GM21381 (cell line): ENCODE measurements at regions not wholly inside any gene's neighbourhood (a gene's known extent, or its start where the extent isn't known, plus 50 kb on each side); places are given as distances from the start of the nearest gene placed in this dataset.
"Not testable (repeated sequence)": the region's sequence is repeated elsewhere in the genome, so short reads cannot be mapped to it uniquely, and the experiment has no call there.

ENCODE experiments used
- ATAC-seq: cut with Tn5 transposase; IDR thresholded peaks from one replicate; pipeline ENCODE4 v1.9.1; 2021; ENCODE audit warnings: mild to moderate bottlenecking, moderate library complexity; ENCODE audit not compliant: unreplicated experiment

DNA sequence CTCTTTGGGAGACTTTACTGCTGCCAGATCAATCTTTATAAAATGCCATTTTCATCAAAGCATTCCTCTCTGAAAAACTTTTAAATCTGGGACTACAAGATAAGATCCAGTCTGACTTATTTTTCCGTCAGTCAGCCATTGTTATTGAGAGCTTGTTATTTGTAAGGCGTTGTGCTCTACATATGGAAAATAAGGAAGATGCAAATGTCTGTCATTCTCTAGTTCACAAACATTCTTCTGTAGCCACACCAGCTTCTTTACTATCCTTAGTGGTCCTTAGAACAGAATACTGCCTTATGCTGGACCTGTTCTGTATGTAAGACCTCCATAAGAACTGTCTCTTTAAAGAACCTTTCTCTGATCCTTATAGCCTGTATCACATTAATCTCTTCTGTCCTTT, 120.3 kb upstream of the NBPF19 start:
- not testable (repeated sequence) for ATAC-seq

DNA sequence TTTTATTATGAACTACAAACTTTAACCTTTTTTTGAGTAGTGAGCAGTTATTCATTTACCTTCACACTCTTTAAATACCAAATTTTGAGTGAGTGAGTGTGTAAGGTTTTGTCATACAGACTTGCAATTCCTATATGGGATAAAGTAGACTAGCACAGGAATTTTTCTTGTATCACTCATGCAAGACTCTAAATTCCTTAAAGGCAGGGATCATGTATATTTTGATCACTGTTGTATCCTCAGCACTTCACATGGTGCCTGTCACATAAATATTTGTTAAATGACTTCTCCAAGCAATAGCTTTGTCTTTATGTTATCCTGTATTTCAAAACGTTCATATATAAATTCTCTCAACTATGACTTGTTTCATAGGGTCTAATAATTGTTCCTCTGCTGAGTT, 119.1 kb upstream of the NBPF19 start:
- not testable (repeated sequence) for ATAC-seq

DNA sequence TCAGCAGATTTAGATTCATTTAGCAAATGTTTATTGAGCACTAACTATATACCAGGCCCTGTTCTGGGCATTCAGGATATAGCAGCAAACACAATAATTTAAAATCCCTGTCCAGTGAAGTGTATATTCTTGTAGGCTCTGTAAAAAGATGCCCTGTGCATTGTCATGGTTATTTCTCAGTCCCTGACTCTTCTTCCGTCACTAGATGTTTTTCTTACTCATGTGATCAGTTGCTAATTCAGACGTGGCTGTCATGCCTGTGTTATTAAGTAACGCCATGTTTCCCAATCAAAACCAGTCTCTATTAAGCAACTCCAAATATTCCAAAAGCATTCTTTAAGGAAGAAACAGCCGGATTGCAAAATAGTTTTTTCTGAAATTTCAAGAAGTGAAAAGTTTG, 118.7 kb upstream of the NBPF19 start:
- not testable (repeated sequence) for ATAC-seq

DNA sequence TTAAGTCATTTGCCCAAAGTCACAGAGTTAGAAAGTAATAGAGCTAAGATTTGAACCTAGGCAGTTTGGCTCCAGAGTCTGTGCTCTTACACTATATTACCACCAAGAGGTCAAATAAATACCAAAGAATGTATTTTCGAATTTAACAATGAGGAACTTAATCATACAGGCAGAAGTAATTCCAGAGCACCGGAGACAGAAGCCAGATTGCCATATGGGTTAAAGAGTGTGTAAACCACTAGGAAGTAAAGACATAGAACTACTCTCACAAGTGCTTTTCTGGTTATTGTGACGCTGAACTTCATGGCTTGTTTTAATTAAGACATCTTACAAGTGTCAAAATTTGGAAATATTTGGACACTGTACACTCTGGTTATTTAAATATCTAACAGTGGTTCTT, 114.5 kb upstream of the NBPF19 start:
- not testable (repeated sequence) for ATAC-seq

DNA sequence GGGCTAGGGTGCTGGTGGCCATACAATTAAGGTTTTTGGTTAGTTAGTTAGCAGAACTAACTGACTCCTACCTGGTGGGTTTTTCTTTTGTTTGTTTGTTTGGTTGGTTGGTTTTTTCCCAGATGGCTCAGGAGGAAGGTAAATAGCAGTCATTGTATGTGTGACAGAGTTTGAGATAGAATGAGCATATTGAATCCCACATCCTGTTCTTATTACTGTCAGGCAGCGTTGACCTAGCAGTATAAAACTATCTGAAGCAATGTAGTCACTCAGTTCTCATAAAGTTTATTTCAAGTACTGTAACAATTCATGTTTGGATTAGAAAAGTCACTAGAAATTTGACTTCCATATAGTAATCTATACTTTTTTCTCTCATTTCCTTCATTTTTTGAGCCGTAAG, 113.5 kb upstream of the NBPF19 start:
- not testable (repeated sequence) for ATAC-seq

DNA sequence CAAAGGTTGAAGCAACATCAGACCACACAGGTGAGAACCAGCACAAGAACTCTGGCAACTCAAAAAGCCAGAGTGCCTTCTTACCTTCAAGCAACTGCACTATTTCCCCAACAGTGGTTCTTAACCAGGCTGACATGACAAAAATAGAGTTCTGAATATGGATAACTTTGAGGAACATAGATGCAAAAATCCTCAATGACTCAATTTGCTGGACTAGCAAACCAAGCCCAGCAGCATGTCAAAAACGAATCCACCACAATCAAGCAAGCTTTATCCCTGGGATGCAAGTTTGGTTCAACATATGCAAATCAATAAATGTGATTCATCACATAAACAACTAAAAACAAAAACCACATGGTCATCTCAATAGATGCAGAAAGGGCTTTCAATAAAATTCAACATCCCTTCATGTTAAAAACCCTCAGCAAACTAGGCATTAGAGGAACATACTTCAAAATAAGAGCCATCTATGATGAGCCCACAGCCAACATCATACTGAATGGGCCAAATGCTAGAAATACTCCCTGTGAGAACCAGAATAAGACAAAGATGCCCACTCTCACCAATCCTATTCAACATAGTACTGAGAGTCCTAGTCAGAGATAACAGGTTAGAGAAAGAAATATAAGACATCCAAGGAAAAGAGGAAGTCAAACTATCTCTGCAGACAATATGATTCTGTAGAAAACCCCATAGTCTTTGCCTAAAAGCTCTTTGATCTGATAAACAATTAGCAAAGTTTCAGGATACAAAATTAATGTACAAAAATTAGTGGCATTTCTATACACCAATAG, 110.5 kb upstream of the NBPF19 start:
- ATAC-seq, result not testable (repeated sequence)

DNA sequence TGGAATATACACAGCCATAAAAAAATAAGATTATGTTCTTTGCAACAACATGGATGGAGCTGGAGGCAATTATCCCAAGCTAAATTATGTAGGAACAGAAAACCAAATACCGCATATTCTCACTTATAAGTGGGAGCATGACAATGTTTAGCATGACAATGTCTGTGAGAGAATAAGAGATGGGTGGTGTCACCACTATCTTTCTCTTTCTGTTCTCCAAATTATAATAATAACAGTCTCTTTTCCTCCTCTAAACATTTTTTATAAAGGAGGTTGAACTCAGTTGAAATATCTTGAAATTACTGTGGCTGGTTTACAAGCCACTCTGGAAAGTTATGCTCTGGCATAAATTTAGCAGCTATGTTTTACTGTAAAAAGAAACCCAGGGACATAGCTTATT, 108.4 kb upstream of the NBPF19 start:
- not testable (repeated sequence) for ATAC-seq

DNA sequence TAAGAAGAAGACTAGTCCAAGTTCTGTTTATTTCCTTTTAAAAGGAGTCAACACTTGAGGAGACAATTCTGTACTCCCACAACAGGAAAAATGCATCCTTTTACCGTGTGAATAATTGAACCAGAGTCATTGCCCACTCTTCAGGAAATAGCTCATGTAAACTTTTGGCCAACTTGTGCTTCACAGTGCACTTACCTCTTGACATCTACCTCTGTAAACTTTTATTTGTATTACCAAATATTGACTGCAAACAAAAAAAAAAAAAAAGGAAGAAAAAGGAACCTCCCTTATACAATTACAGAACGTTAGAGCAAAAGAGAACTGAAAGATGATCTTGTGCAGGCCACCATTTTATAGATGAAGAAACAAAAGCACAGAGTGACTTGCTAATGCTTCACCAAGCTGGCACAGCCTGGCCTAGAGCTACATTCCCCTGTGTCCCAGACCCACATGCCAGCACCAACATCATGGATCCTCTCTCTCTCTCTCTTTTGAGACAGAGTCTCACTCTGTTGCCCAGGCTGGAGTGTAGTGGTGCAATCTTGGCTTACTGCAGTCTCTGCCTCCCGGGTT, 107.3 kb upstream of the NBPF19 start:
- ATAC-seq, result not testable (repeated sequence)

DNA sequence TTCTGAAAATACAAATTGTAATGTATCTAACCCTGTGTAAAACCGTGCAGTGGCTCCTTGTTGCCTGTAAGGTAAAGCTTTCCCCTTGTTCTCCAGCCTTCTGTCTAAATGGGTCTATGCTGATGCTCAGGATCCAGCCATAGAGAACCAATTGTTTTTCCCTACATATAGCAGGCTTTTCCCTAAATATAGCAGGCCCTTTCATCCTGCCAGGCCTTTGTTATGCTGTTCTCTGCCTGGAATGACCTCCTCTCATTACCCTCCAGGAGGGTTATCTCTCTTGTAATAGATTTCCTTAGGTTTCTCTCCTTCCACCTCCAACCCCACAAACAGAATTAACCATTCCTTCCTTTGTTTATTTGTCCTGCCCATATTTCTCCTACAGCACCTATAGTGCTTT, 106.5 kb upstream of the NBPF19 start:
- ATAC-seq, result not testable (repeated sequence)

DNA sequence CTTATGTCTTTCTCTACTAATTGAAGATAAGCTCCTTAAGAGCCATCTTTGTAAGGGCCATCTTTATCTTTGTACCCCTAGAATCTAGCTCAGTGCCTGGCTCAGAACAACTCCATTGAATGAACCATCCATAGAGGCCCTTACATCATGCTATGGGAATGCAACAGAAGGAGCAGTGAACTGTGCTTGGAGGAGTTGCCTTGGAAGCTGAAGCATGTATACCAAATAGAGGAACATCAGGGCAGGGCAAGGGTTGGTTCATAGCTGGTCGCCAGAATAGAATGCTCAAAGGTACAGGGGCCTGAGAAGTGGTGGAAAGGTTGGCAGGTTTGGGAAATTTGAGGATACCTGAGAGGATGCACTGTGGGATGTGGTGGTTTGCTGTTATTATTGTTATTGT, 105.8 kb upstream of the NBPF19 start:
- not testable (repeated sequence) for ATAC-seq

DNA sequence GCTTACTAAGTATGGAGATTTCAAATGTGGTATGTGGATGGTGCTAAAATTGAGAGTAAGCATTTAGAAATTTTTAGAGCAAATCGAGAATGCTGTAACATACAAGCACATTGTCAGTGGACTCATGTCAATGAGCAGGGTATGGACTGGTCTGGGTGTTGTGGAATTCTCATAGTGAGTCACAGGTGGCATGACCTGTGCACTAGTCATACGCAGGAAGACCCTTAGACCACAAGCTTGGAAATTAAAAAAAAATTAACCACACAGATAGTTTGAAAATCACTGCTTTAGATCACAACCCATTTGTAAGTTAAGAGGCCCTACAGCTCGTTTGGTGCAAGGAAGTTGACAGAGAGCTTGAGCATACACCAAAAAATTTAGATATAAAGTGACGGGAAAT, 102.9 kb upstream of the NBPF19 start:
- not testable (repeated sequence) for ATAC-seq

DNA sequence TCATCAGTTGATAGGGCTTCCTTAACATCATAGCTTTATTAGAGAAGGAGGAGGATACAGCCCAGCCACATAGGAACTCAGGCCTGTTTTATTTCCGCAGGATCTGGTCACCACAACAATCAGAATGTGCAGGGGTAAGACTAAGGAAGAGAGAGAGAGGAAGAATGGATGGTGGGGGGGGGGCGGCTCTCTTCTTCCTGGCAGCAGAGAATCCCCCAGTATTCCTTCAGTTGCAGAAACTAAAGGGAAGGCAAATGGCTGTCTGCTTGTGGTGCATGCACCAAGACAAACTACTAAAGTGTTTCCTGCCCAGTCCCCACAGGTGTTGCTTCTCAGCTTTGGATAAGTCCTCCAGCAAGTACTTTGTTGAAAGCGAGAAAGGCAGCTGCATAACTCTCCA, 96.4 kb upstream of the NBPF19 start:
- ATAC-seq, result not testable (repeated sequence)

DNA sequence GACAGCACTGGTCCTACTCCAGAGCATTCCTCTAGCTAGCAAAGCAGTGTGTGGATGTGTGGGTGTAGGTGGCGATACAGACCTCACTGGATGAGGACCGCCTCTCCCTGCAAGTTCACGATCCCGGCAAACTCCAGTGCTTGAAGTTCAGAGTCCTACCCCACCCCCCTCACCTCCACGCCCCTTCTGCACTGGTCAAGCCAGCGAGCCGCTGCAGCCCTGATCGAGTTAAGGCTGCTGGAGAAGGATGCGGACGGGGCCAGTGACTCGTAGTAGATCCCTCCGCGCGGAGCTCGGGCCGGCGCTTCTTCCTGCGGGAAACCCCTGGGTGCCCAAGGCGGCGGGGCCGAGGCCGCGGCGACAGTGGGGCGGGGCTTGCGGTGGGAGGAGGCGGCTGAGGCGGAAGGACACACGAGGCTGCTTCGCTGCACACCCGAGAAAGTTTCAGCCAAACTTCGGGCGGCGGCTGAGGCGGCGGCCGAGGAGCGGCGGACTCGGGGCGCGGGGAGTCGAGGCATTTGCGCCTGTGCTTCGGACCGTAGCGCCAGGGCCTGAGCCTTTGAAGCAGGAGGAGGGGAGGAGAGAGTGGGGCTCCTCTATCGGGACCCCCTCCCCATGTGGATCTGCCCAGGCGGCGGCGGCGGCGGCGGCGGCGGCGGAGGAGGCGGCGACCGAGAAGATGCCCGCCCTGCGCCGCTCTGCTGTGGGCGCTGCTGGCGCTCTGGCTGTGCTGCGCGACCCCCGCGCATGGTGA, 84.5 kb upstream of the NBPF19 start:
- ATAC-seq, result not testable (repeated sequence)

DNA sequence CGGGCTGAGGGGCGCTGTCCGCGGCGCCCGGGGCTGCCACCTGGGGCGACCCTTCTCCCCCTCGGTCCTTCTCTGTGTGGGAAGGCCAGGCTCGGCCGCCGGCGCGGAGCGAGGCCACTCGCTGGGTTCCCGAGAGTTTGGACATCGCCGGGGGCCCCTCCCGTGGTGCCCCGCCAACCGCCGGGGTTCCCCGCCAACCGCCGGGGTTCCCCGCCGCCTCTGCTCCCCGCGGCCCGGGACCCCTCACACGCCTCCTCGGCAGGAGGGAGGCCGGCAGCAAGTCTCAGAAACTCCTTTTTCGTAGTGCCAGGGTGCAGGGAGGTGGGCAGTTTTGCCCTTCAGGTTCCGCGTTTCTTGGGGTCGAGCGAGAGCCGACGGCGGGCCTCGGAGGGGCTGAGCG, 83.9 kb upstream of the NBPF19 start:
- ATAC-seq, result not testable (repeated sequence)

DNA sequence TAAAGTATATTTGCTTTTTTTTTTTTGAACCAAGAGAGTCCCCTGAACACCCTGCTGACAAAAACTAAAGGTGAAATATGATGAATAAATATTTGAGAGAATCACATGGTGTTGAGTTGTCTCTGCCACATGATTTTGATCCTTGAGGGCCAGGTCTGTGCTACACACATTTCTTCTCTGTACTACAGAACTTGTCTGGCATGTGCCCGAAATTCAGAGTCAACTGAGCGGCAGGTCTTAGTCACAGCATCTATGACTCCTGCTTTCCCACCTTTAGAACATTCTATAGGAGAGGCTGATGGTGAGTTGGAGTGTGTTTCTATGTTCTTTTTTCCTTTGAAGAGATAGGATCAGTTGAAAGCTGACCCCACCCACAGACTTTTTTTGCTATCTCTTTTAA, 79.0 kb upstream of the NBPF19 start:
- ATAC-seq, result not testable (repeated sequence)

DNA sequence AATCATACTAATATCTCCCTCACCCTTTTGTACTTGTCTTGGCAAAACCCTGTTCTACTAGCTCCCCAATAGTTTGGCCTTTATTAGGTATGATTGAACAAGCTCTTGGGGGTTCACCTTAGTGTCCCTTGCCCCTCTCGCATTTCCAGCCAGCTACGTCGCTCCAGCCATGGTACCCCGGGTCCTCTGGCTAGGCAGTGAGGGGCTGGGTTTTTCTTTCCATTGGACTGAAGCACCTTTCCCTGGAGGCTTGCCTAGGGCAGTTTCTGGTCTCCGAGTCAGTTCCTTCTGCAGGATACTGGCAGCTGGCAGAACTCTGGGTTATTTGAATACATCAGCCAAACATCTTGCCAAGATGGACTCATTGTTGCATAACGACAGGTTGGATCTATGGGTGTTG, 76.3 kb upstream of the NBPF19 start:
- ATAC-seq, result not testable (repeated sequence)

DNA sequence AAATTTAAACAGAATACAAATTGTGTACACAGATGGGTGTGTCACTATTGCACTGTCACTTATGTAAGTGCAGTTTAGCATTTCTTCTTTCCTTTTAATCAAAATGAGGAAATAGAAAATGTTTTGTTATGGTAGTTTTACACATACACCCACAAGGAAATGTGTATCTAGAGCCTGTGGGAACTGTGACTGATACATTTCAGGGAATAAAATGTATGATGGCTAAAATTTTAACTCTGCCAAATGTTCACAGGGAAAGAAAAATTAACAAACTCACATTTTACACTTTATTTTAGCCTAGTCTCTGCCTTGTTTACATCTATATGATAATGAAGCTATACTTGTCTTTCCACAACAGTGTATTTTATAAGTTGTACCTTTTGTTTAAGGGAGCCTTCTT, 66.4 kb upstream of the NBPF19 start:
- not testable (repeated sequence) for ATAC-seq

DNA sequence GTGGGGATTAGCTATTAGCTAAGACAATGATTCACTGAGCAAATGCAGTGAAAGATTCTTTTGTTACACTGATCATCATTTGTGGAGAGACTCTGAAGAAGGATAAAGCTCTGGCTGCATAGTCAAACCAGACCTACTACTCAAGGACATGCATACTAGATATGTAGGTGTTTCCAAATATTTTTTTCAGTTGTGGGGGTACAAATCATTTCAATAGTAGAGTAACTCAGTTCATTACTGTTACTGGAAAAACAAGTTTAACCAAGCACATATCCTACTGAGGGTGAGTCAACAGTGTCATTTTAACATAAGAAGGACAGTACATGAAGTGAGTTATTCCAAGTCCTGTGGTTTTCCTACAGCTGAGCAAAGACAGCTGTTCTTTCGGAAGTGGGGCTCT, 59.5 kb upstream of the NBPF19 start:
- not testable (repeated sequence) for ATAC-seq

DNA sequence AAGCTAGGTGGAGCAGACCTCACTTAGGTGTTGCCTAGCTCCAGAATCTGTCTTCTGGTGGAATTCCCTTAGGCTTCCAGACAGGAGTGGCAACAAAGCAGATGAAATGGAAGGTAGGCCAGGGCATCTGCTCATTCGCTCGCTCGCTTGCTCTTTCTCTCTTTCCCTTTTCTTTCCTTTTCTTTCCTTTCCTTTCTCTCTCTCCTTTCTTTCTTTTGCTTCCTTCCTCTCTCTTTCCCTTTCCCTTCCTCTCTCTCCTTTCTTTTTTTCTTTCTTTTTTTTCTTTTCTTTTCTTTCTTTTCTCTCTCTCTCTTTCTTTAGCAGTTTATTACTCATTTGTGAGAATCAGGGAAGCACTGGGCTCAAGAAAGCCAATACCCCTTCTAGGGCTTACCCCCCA, 56.1 kb upstream of the NBPF19 start:
- not testable (repeated sequence) for ATAC-seq

DNA sequence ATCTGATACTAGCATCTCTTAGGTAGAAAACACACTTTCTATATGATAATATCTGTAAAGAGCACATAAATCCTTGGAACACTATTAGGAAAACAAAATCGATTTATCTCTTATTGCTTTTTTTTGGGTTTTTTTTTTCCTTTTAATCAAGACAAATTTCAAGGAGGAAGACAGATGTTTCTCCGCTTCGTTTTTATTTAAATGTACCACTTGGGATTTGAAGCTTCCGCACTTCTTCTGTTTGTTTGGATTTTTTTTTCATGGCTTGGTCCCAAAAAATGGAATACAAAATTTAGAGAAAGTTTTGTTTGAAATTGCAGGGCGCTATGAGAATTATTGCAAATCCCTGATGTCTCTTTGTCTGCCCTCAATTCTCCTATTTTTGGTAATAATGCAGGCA, 51.7 kb upstream of the NBPF19 start:
- ATAC-seq, result not testable (repeated sequence)
